OCI-LY7 (cell line): ENCODE measurements at regions not wholly inside any gene's neighbourhood (a gene's known extent, or its start where the extent isn't known, plus 50 kb on each side); places are given as distances from the start of the nearest gene placed in this dataset.

Experiments used
- CTCF ChIP-seq: fragments of 200-600 bp; sonication (generic); conservative IDR thresholded peaks from 2 replicates; pipeline ENCODE4 v1.5.1; 2014; ENCODE audit warnings: mild to moderate bottlenecking, antibody characterized with exemption, low read length, moderate library complexity, mixed read lengths
- EZH2phosphoT487 ChIP-seq: fragments of 200-600 bp; sonication (generic); IDR thresholded peaks from 2 replicates; pipeline ENCODE4 v1.6.1; 2018; ENCODE audit warnings: low read depth, borderline replicate concordance, mild to moderate bottlenecking, mixed run types, antibody characterized with exemption, low read length, moderate library complexity, mixed read lengths

- TF ChIP-seq CTCF (no peak), EZH2phosphoT487 (no peak)
Measured at GRCh38 chr7:51501620-51502019, 185.0 kb upstream of the COBL start.
